ENCODE measurements at regions not wholly inside any gene's neighbourhood (a gene's known extent, or its start where the extent isn't known, plus 50 kb on each side); places are given as distances from the start of the nearest gene placed in this dataset.
"Not testable (repeated sequence)": the region's sequence is repeated elsewhere in the genome, so short reads cannot be mapped to it uniquely, and the experiment has no call there.

DNA sequence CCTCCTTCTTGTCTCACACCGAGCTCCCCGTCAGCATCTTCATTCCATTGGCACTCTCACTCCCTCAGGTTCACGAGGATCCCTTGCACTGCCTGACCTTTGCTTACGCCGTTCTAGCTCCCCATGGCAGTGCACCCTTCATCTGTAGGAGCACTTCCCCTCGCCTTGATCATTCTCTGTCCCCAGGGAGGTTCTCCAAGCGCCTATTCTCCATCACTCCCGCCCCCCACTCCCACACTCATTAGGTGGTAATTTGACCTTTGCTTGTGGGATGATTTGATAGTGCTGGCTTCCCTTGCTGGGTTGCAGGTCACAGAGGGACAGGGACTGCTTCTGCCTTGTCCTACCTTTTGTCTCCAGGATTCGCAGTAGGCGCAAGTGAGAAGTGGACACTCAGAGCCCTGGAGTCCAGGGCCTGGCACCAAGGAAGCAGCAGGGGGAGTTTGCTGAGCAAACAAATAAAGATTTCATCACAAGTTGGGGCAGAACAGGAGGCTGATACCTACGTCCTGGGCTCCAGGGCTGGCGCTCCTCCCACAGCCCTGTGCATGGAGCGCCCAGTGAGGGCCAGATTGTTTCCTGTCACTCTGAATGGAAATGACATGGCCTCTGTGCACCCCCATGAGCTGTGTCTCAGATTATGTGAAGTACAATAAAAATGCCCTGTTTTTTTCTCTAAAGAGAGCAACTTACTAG is 82.0 kb upstream of the RUNX3 start:
- no peak overlapping the region for H3K27ac ChIP-seq
- no peak for TF ChIP-seq Cebpa-rat (IDR thresholded peaks at IDR 0.05)
- H3K4me3 ChIP-seq = no peak overlapping the region
- no peaks in the 10 kb centered on the region for H3K9me3 ChIP-seq (replicated peaks in 1 of 11)
- no peaks in the 10 kb centered on the region; a peak in 1 of 22 replicates for H4K20me1 ChIP-seq
- no peaks in the 10 kb centered on the region for H3K27me3 ChIP-seq
- no peak overlapping the region; a peak in 1 of 22 replicates for H3K9ac ChIP-seq
- H3K36me3 ChIP-seq = no peaks in the 10 kb centered on the region
- H3K4me2 ChIP-seq = peak overlapping the region; percentile 43 to 70 (median 61)
- peaks cover 27 to 52% (median 33%) of the 10 kb centered on the region in 10 experiments for H3K4me1 ChIP-seq

GRCh38 chr1:25011275-25011674 is 81.2 kb upstream of the RUNX3 start:
- Histone ChIP-seq H3K9ac (no peak overlapping the region), H3K36me3 (no peaks in the 10 kb centered on the region), H3K4me1 (peaks cover 28 to 54% (median 36%) of the 10 kb centered on the region in 10 experiments), H3K4me2 (peak overlapping the region in 6 of 11 experiments; percentile 43 to 70 (median 60); a peak in 11 of 22 replicates), H3K4me3 (no peak overlapping the region), H3K27ac (no peak overlapping the region), H4K20me1 (no peaks in the 10 kb centered on the region; a peak in 1 of 22 replicates), H3K9me3 (replicated peaks in 1 of 11) (no peaks in the 10 kb centered on the region), H3K27me3 (peaks cover 0 to 1% (median 0%) of the 10 kb centered on the region in 11 experiments; a peak in 1 of 22 replicates)
- no peak for TF ChIP-seq Cebpa-rat (IDR thresholded peaks at IDR 0.05)

DNA sequence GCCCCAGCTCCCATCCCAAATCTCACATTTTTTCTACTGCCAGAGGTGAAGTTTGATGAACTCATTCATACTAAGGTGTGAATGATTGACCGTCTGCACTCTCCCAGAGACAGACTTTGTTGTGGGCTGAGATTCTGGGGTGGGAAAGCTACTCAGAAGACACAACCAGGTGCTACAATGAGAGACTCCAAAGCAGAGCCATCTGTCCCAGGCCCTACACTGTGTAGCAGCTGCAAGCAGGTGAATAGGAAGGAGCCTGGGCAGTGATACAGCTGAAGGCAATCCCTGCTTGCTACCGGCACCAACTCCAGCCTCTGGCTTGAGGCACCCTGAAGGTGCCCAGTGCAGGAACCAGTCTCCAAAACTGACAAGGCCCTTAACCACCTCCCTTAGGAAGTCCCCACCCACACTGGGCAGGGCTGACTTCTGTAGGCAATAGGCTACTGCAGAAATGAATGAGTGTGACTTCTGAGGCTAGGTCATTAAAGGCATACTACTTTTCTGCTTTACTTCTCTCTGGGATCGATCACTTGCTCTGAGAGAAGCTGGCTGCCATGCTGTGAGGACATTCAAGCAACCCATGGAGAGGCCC is 79.7 kb upstream of the RUNX3 start:
- Histone ChIP-seq H3K9ac (no peak overlapping the region), H3K9me3 (replicated peaks in 1 of 11) (no peaks in the 10 kb centered on the region), H3K4me1 (peaks cover 28 to 67% (median 39%) of the 10 kb centered on the region in 10 experiments), H3K4me2 (peak overlapping the region in 3 of 11 experiments; percentile 15 to 44 (median 20); a peak in 4 of 22 replicates), H3K27me3 (peaks cover 0 to 8% (median 0%) of the 10 kb centered on the region in 11 experiments; a peak in 2 of 22 replicates), H3K4me3 (no peak overlapping the region), H3K27ac (no peak overlapping the region), H3K36me3 (no peaks in the 10 kb centered on the region), H4K20me1 (peaks cover 0 to 4% (median 0%) of the 10 kb centered on the region in 11 experiments; a peak in 1 of 22 replicates)
- TF ChIP-seq Cebpa-rat (IDR thresholded peaks at IDR 0.05) = no peak

- peaks cover 0 to 4% (median 0%) of the 10 kb centered on the region in 11 experiments; a peak in 1 of 22 replicates for H4K20me1 ChIP-seq
- H3K4me2 ChIP-seq = peak overlapping the region in 10 of 11 experiments; percentile 36 to 62 (median 50); a peak in 13 of 22 replicates
- no peak overlapping the region for H3K9ac ChIP-seq
- H3K27me3 ChIP-seq = peaks cover 0 to 8% (median 0%) of the 10 kb centered on the region in 11 experiments; a peak in 2 of 22 replicates
- H3K36me3 ChIP-seq = no peaks in the 10 kb centered on the region
- no peak for TF ChIP-seq Cebpa-rat (IDR thresholded peaks at IDR 0.05)
- H3K9me3 ChIP-seq (replicated peaks in 1 of 11) = no peaks in the 10 kb centered on the region
- H3K4me1 ChIP-seq = peaks cover 28 to 80% (median 45%) of the 10 kb centered on the region in 10 experiments
- no peak overlapping the region for H3K4me3 ChIP-seq
- H3K27ac ChIP-seq = no peak overlapping the region
Measured at GRCh38 chr1:25008192-25008485, 78.1 kb upstream of the RUNX3 start.

DNA sequence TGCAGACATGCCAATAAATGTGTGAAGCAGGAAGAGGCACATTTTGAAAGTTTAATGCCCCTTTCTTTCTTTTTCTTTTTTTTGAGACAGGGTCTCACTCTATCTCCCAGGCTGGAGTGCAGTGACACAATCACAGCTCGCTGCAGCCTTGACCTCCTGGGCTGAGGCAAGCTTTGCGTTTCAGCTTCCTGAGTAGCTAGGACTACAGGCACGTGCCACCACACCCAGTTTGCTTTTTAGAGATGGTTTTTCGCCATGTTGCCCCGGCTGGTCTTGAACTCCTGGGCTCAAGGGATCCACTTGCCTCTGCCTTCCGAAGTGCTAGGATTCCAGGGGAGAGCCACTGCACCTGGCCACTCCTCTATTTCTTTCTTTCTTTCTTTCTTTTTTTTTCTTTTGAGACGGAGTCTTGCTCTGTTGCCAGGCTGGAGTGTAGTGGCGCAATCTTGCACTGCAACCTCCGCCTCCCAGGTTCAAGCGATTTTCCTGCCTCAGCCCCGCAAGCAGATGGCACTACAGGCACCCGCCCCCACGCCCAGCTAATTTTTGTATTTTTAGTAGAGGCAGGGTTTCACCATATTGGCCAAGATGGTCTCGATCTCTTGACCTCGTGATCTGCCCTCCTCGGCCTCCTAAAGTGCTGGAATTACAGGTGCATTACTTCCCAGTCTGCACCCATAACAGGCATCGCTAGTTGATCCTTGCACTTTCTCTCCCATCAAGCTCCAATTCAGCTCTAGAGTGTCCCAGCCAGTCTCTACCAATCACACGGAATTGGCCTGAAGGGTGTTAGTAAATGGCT is 77.5 kb upstream of the RUNX3 start:
- H4K20me1 ChIP-seq; H3K27ac ChIP-seq; H3K9ac ChIP-seq; H3K4me3 ChIP-seq; H3K27me3 ChIP-seq; H3K36me3 ChIP-seq; H3K9me3 ChIP-seq (replicated peaks in 1 of 11): not testable (repeated sequence)
- H3K4me2 ChIP-seq = peak overlapping the region; percentile 36 to 62 (median 50)
- TF ChIP-seq Cebpa-rat (IDR thresholded peaks at IDR 0.05) = peak in 3 of 11 experiments; percentile 23 to 64 (median 52); a peak in 3 of 22 replicates
- H3K4me1 ChIP-seq = peaks cover 25 to 76% (median 42%) of the 10 kb centered on the region in 10 experiments

GRCh38 chr1:25006770-25007169 is 76.7 kb upstream of the RUNX3 start:
- Histone ChIP-seq H3K4me1 (peaks cover 17 to 68% (median 34%) of the 10 kb centered on the region in 10 experiments), H3K27ac (no peak overlapping the region)

GRCh38 chr1:25004355-25004754 is 74.3 kb upstream of the RUNX3 start:
- Histone ChIP-seq H3K36me3 (no peaks in the 10 kb centered on the region), H4K20me1 (0 out of 22 replicates have a peak, but pooled peaks cover 0 to 4% (median 0%) of the 10 kb centered on the region in 11 experiments), H3K4me1 (peaks cover 20 to 76% (median 49%) of the 10 kb centered on the region in 10 experiments), H3K4me3 (no peak overlapping the region), H3K9ac (no peak overlapping the region), H3K4me2 (peak overlapping the region in 7 of 11 experiments; percentile 24 to 68 (median 54); a peak in 13 of 22 replicates), H3K27me3 (peaks cover 0 to 8% (median 0%) of the 10 kb centered on the region in 11 experiments; a peak in 2 of 22 replicates), H3K27ac (no peak overlapping the region), H3K9me3 (replicated peaks in 1 of 11) (no peaks in the 10 kb centered on the region)
- TF ChIP-seq Cebpa-rat (IDR thresholded peaks at IDR 0.05) = no peak

More at GRCh38 chr1:25006770-25007169, 76.7 kb upstream of the RUNX3 start:
- no peaks in the 10 kb centered on the region for H3K36me3 ChIP-seq
- H3K9me3 ChIP-seq (replicated peaks in 1 of 11) = no peaks in the 10 kb centered on the region
- peak overlapping the region in 6 of 11 experiments; percentile 19 to 62 (median 50); a peak in 7 of 22 replicates for H3K4me2 ChIP-seq
- TF ChIP-seq Cebpa-rat (IDR thresholded peaks at IDR 0.05) = no peak
- no peak overlapping the region for H3K4me3 ChIP-seq
- H3K27me3 ChIP-seq = peaks cover 0 to 8% (median 0%) of the 10 kb centered on the region in 11 experiments; a peak in 2 of 22 replicates
- H3K9ac ChIP-seq = no peak overlapping the region
- peaks cover 0 to 4% (median 0%) of the 10 kb centered on the region in 11 experiments; a peak in 1 of 22 replicates for H4K20me1 ChIP-seq

- peak overlapping the region in 4 of 11 experiments; percentile 54 to 68 (median 62); a peak in 4 of 22 replicates for H3K4me2 ChIP-seq
- TF ChIP-seq Cebpa-rat (IDR thresholded peaks at IDR 0.05) = no peak
- 0 out of 22 replicates have a peak, but pooled peaks cover 0 to 4% (median 0%) of the 10 kb centered on the region in 11 experiments for H4K20me1 ChIP-seq
- H3K4me1 ChIP-seq = peaks cover 27 to 76% (median 56%) of the 10 kb centered on the region in 10 experiments
- H3K27me3 ChIP-seq = peaks cover 0 to 8% (median 0%) of the 10 kb centered on the region in 11 experiments; a peak in 2 of 22 replicates
- H3K36me3 ChIP-seq = no peaks in the 10 kb centered on the region
- no peak overlapping the region for H3K9ac ChIP-seq
- no peak overlapping the region for H3K4me3 ChIP-seq
- no peaks in the 10 kb centered on the region for H3K9me3 ChIP-seq (replicated peaks in 1 of 11)
- no peak overlapping the region for H3K27ac ChIP-seq
Measured at GRCh38 chr1:25003457-25004190, 73.5 kb upstream of the RUNX3 start.

All from BLaER1 treated with 17β-estradiol and CSF1 and Interleukin-3, amounts not matched to agents 10 nM and 100 nM (cell line).